T-cell (primary cell): ENCODE measurements at regions not wholly inside any gene's neighbourhood (a gene's known extent, or its start where the extent isn't known, plus 50 kb on each side); places are given as distances from the start of the nearest gene placed in this dataset.
A peak's percentile ranks its signal among the peaks of the same experiment; 100 is the strongest.

Source experiments
- ATAC-seq, 4 experiments: fragments of 200-7000 bp in 3 of 4; fragments of 150-1000 bp in 1 of 4; cut with Tn5 transposase; replicated peaks in 1 of 4; 1 replicate in 3 of 4; 2 replicates in 1 of 4; pipeline ENCODE4 v1.10.0; 2021; ENCODE audit warnings: moderate library complexity in 3 of 4, mild to moderate bottlenecking in 2 of 4, moderate number of reproducible peaks in 1 of 4
- CTCF ChIA-PET, 2 donors: fragments of 300-600 bp; sonication (Branson Sonifier 250); formaldehyde crosslinking; loops; one replicate each; lab custom pipeline; 2022; ENCODE audit warnings: antibody characterized with exemption in 2 of 2; lab: Charles Lee
- POLR2A ChIA-PET, 2 donors: fragments of 300-600 bp; sonication (Branson Sonifier 250); formaldehyde crosslinking; loops; one replicate each; lab custom pipeline; 2022; ENCODE audit warnings: antibody characterized with exemption in 2 of 2; lab: Charles Lee
- DNase-seq, 35 experiments: peaks; one replicate each; pipeline versions ENCODE4 v3.0.0 to v3.0.0-alpha.2; 2013 to 2023
- H3K27ac ChIP-seq: one replicate; pipeline ENCODE4 v1.5.1; 2013; ENCODE audit warnings: low read length
- H3K27me3 ChIP-seq, 2 experiments: replicated peaks in 1 of 2; 1 replicate in 1 of 2; 2 replicates in 1 of 2; pipeline versions ENCODE4 v1.6.1 to v1.7.0; 2013; ENCODE audit warnings: low read length in 1 of 2, mixed read lengths in 1 of 2; ENCODE audit not compliant: control insufficient read depth in 2 of 2, insufficient read depth in 2 of 2; ENCODE audit errors: extremely low read depth in 1 of 2
- H3K36me3 ChIP-seq, 2 donors: 1 replicate in 1 of 2; 2 replicates in 1 of 2; pipeline versions ENCODE4 v1.6.1 to v1.7.0; 2013; ENCODE audit warnings: low read length in 1 of 2; ENCODE audit not compliant: control insufficient read depth in 2 of 2, insufficient read depth in 1 of 2; ENCODE audit errors: extremely low read depth in 1 of 2
- H3K4me1 ChIP-seq, 2 experiments: 1 replicate in 1 of 2; 2 replicates in 1 of 2; pipeline versions ENCODE4 v1.6.1 to v1.7.0; 2013; ENCODE audit warnings: low read length in 2 of 2, mixed read lengths in 1 of 2; ENCODE audit not compliant: insufficient read depth in 2 of 2, control insufficient read depth in 1 of 2; ENCODE audit errors: extremely low read depth in 1 of 2
- H3K4me3 ChIP-seq, 2 donors: 1 replicate in 1 of 2; 2 replicates in 1 of 2; pipeline versions ENCODE4 v1.5.1 to v1.7.0; 2013; ENCODE audit warnings: mild to moderate bottlenecking in 2 of 2, low read length in 1 of 2, moderate library complexity in 1 of 2; ENCODE audit not compliant: control insufficient read depth in 1 of 2; ENCODE audit errors: extremely low read depth in 1 of 2
- H3K9me3 ChIP-seq: 2 replicates; pipeline ENCODE4 v1.7.0; 2013
- H3K27ac Mint-ChIP-seq, 2 donors: one replicate each; pipeline ENCODE4 v1.8.0; 2020 to 2021; ENCODE audit warnings: mild to moderate bottlenecking in 2 of 2, mixed read lengths in 2 of 2
- H3K27me3 Mint-ChIP-seq, 2 donors: one replicate each; pipeline ENCODE4 v1.8.0; 2021 to 2022; ENCODE audit warnings: mixed read lengths in 2 of 2
- H3K36me3 Mint-ChIP-seq: one replicate; pipeline ENCODE4 v1.8.0; 2021; ENCODE audit warnings: mixed read lengths
- H3K4me1 Mint-ChIP-seq, 3 donors: one replicate each; pipeline ENCODE4 v1.8.0; 2020 to 2022; ENCODE audit warnings: mixed read lengths in 3 of 3, mild to moderate bottlenecking in 1 of 3
- H3K4me3 Mint-ChIP-seq, 3 donors: one replicate each; pipeline ENCODE4 v1.8.0; 2020 to 2022; ENCODE audit warnings: mild to moderate bottlenecking in 3 of 3, mixed read lengths in 3 of 3, moderate library complexity in 3 of 3
- H3K9me3 Mint-ChIP-seq, 3 donors: one replicate each; pipeline ENCODE4 v1.8.0; 2020 to 2022; ENCODE audit warnings: mixed read lengths in 3 of 3
- WGBS: methylation state at CpG from one replicate; pipeline ENCODE4 v1.1.5; 2013; ENCODE audit warnings: missing lambda C conversion rate; ENCODE audit not compliant: insufficient coverage; 5-methylcytosine and 5-hydroxymethylcytosine counted together

- Histone ChIP-seq H3K4me3 (no peak overlapping the region), H3K27ac (no peak overlapping the region), H3K9me3 (no peaks in the 10 kb centered on the region), H3K27me3 (no peaks in the 10 kb centered on the region), H3K36me3 (peaks cover 6 to 37% of the 10 kb centered on the region in 2 donors), H3K4me1 (no peaks in the 10 kb centered on the region)
- Mint-ChIP-seq H3K4me1 (peaks cover 0 to 8% (median 0%) of the 10 kb centered on the region in 3 donors), H3K36me3 (peaks cover 62% of the 10 kb centered on the region), H3K27me3 (no peaks in the 10 kb centered on the region), H3K4me3 (no peak overlapping the region), H3K9me3 (no peaks in the 10 kb centered on the region), H3K27ac (peak overlapping the region; percentile 39 to 41)
- WGBS, result no CpG with 5 or more reads among the region's 1 CpG
- ChIA-PET POLR2A (interaction anchor here in 1 of 2 donors (0.6 kb wide), 1 partner anchor 10 kb away, joined by 3 read pairs; no protein-coding TSS in a partner anchor), CTCF (no interaction called here)
- DNase-seq (no peak), ATAC-seq (no peak)
These were observed 115.3 kb downstream of the LTN1 start for GRCh38 chr21:28877318-28877884.

- Mint-ChIP-seq H3K36me3 (peaks cover 65% of the 10 kb centered on the region), H3K27ac (no peak overlapping the region), H3K4me1 (peaks cover 0 to 8% (median 0%) of the 10 kb centered on the region in 3 donors), H3K9me3 (no peaks in the 10 kb centered on the region), H3K4me3 (no peak overlapping the region), H3K27me3 (no peaks in the 10 kb centered on the region)
- DNase-seq (no peak), ATAC-seq (no peak)
- Histone ChIP-seq H3K36me3 (peaks cover 14 to 38% of the 10 kb centered on the region in 2 donors), H3K4me1 (no peaks in the 10 kb centered on the region), H3K4me3 (no peak overlapping the region), H3K27me3 (no peaks in the 10 kb centered on the region), H3K9me3 (no peaks in the 10 kb centered on the region), H3K27ac (no peak overlapping the region)
- CTCF ChIA-PET, result no interaction called here
- POLR2A ChIA-PET, result no interaction called here
- WGBS, result 100% methylated on average over 1 of the region's 5 CpGs
These were observed 117.6 kb downstream of the LTN1 start for GRCh38 chr21:28875078-28875477.

- Mint-ChIP-seq H3K27ac (no peak overlapping the region), H3K36me3 (peaks cover 74% of the 10 kb centered on the region)
These were observed 120.5 kb downstream of the LTN1 start for GRCh38 chr21:28872218-28872617.

GRCh38 chr21:28871388-28872010 is 121.2 kb downstream of the LTN1 start:
- Histone ChIP-seq H3K36me3 (peaks cover 14 to 36% of the 10 kb centered on the region in 2 donors), H3K4me3 (no peak overlapping the region), H3K9me3 (no peaks in the 10 kb centered on the region), H3K27ac (no peak overlapping the region), H3K4me1 (no peaks in the 10 kb centered on the region), H3K27me3 (no peaks in the 10 kb centered on the region)
- ATAC-seq, result no peak
- CTCF ChIA-PET, result no interaction called here
- peak overlapping the region in 1 of 2 donors; percentile 19 for H3K27ac Mint-ChIP-seq
- H3K4me1 Mint-ChIP-seq, result no peaks in the 10 kb centered on the region
- no CpG with 5 or more reads among the region's 3 CpGs for WGBS
- POLR2A ChIA-PET, result no interaction called here
- H3K27me3 Mint-ChIP-seq, result no peaks in the 10 kb centered on the region
- no peaks in the 10 kb centered on the region for H3K9me3 Mint-ChIP-seq
- H3K36me3 Mint-ChIP-seq, result peaks cover 73% of the 10 kb centered on the region
- no peak for DNase-seq
- H3K4me3 Mint-ChIP-seq, result no peak overlapping the region

More at GRCh38 chr21:28872218-28872617, 120.5 kb downstream of the LTN1 start:
- H3K27me3 Mint-ChIP-seq, result no peaks in the 10 kb centered on the region
- Histone ChIP-seq H3K36me3 (peaks cover 14 to 38% of the 10 kb centered on the region in 2 donors), H3K27ac (no peak overlapping the region), H3K9me3 (no peaks in the 10 kb centered on the region), H3K4me3 (no peak overlapping the region), H3K4me1 (no peaks in the 10 kb centered on the region), H3K27me3 (no peaks in the 10 kb centered on the region)
- H3K9me3 Mint-ChIP-seq, result no peaks in the 10 kb centered on the region
- DNase-seq (no peak), ATAC-seq (no peak)
- POLR2A ChIA-PET, result no interaction called here
- CTCF ChIA-PET, result no interaction called here
- 87% methylated on average over 3 of the region's 5 CpGs for WGBS
- H3K4me3 Mint-ChIP-seq, result no peak overlapping the region
- peaks cover 0 to 3% (median 0%) of the 10 kb centered on the region in 3 donors for H3K4me1 Mint-ChIP-seq

GRCh38 chr21:28867401-28867800 is 125.3 kb downstream of the LTN1 start:
- Histone ChIP-seq H3K4me3 (no peak overlapping the region), H3K27me3 (no peaks in the 10 kb centered on the region), H3K4me1 (no peaks in the 10 kb centered on the region), H3K9me3 (no peaks in the 10 kb centered on the region), H3K27ac (no peak overlapping the region), H3K36me3 (peaks cover 8 to 13% of the 10 kb centered on the region in 2 donors)
- WGBS, result no CpG with 5 or more reads among the region's 3 CpGs
- DNase-seq (no peak), ATAC-seq (no peak)
- Mint-ChIP-seq H3K4me1 (no peaks in the 10 kb centered on the region), H3K36me3 (peaks cover 60% of the 10 kb centered on the region), H3K27me3 (no peaks in the 10 kb centered on the region), H3K27ac (no peak overlapping the region), H3K4me3 (no peak overlapping the region), H3K9me3 (no peaks in the 10 kb centered on the region)
- POLR2A ChIA-PET, result no interaction called here
- CTCF ChIA-PET, result no interaction called here

GRCh38 chr21:28865488-28866186 is 127.0 kb downstream of the LTN1 start:
- POLR2A ChIA-PET, result no interaction called here
- H3K36me3 Mint-ChIP-seq, result peaks cover 58% of the 10 kb centered on the region

More at GRCh38 chr21:28865488-28866186, 127.0 kb downstream of the LTN1 start:
- Mint-ChIP-seq H3K27me3 (no peaks in the 10 kb centered on the region), H3K9me3 (no peaks in the 10 kb centered on the region), H3K4me1 (no peaks in the 10 kb centered on the region), H3K4me3 (no peak overlapping the region), H3K27ac (no peak overlapping the region)
- no peak overlapping the region for H3K4me3 ChIP-seq
- DNase-seq, result no peak
- 82% methylated on average over 5 of the region's 5 CpGs for WGBS
- no peak for ATAC-seq
- no peaks in the 10 kb centered on the region for H3K27me3 ChIP-seq
- peaks cover 0 to 3% of the 10 kb centered on the region in 2 donors for H3K36me3 ChIP-seq
- H3K27ac ChIP-seq, result no peak overlapping the region
- CTCF ChIA-PET, result no interaction called here
- no peaks in the 10 kb centered on the region for H3K9me3 ChIP-seq
- H3K4me1 ChIP-seq, result no peaks in the 10 kb centered on the region
